ENCODE measurements at regions not wholly inside any gene's neighbourhood (a gene's known extent, or its start where the extent isn't known, plus 50 kb on each side); places are given as distances from the start of the nearest gene placed in this dataset.

GRCh38 chr4:124938836-124939235 is 226.3 kb upstream of the ANKRD50 start:
- intact Hi-C loops (cut with DNase I) = loop anchor here in 1 of 2 donors (10.0 kb wide), 1 partner anchor 224 kb away; the partner anchor contains the start of gene ANKRD50
- no peak for DNase-seq
- 96 to 98% (median 97%) methylated on average over 1 of the region's 1 CpG for WGBS, 3 donors
- peaks cover 46% of the 10 kb centered on the region for H3K4me1 ChIP-seq
- ATAC-seq = no peak
- no peak overlapping the region for H3K27ac ChIP-seq
- TF ChIP-seq, protein P1, sequence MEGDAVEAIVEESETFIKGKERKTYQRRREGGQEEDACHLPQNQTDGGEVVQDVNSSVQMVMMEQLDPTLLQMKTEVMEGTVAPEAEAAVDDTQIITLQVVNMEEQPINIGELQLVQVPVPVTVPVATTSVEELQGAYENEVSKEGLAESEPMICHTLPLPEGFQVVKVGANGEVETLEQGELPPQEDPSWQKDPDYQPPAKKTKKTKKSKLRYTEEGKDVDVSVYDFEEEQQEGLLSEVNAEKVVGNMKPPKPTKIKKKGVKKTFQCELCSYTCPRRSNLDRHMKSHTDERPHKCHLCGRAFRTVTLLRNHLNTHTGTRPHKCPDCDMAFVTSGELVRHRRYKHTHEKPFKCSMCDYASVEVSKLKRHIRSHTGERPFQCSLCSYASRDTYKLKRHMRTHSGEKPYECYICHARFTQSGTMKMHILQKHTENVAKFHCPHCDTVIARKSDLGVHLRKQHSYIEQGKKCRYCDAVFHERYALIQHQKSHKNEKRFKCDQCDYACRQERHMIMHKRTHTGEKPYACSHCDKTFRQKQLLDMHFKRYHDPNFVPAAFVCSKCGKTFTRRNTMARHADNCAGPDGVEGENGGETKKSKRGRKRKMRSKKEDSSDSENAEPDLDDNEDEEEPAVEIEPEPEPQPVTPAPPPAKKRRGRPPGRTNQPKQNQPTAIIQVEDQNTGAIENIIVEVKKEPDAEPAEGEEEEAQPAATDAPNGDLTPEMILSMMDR (IDR thresholded peaks at IDR 0.05) = no peak
- no peaks in the 10 kb centered on the region for H3K27me3 ChIP-seq (ENCODE audit: insufficient read depth in 3 of 3, low read length in 2 of 3)
- no peaks in the 10 kb centered on the region for H3K36me3 ChIP-seq (ENCODE audit: insufficient read depth in 1 of 2, low read depth in 1 of 2)
- no peaks in the 10 kb centered on the region for H3K9me3 ChIP-seq
- no peak overlapping the region for H3K4me3 ChIP-seq

DNA sequence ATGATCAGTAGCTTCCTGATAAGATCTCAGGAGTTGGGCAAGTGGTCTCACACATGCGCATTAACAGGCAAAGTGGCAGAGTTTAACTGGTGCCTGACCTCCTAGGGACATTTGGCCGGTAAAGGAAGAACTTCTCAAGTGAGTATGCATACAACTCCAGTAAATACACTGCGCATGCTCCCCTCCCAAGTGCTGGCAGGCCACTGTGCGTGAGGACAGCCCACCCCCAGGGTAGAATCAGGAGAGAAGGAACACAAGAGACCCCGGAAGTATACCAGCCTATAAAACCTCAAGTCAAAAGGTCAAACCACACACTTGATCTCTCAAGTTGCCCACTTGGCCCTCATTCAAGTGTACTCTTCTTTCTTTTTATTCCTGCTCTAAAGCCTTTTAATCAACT is 225.5 kb upstream of the ANKRD50 start:
- no peaks in the 10 kb centered on the region for H3K9me3 ChIP-seq
- no peak for DNase-seq
- TF ChIP-seq, protein P1 (IDR thresholded peaks at IDR 0.05) = no peak
- intact Hi-C loops (cut with DNase I) = loop anchor here in 1 of 2 donors (10.0 kb wide), 1 partner anchor 223 kb away; the partner anchor contains the start of gene ANKRD50
- H3K4me3 ChIP-seq = no peak overlapping the region
- H3K27ac ChIP-seq = no peak overlapping the region
- no peak for ATAC-seq
- no peaks in the 10 kb centered on the region for H3K36me3 ChIP-seq (ENCODE audit: insufficient read depth in 1 of 2, low read depth in 1 of 2)
- no peaks in the 10 kb centered on the region for H3K27me3 ChIP-seq (ENCODE audit: insufficient read depth in 3 of 3, low read length in 2 of 3)
- 63 to 76% (median 75%) methylated on average over 5 of the region's 5 CpGs for whole genome bisulfite sequencing, 3 donors
- peaks cover 46% of the 10 kb centered on the region for H3K4me1 ChIP-seq

GRCh38 chr4:124936427-124936826 is 223.9 kb upstream of the ANKRD50 start:
- ATAC-seq (peak; percentile 94 to 98 (median 97)), DNase-seq (peak; percentile 19 to 66)
- no peaks in the 10 kb centered on the region for H3K9me3 ChIP-seq
- H3K27me3 ChIP-seq (ENCODE audit: insufficient read depth in 3 of 3, low read length in 2 of 3) = no peaks in the 10 kb centered on the region
- intact Hi-C loops (cut with DNase I) = loop anchor here in 1 of 2 donors (1.0 to 10.0 kb wide), 2 partner anchors 32 to 222 kb away; partner anchors contain the start of gene ANKRD50
- TF ChIP-seq, protein P1 (IDR thresholded peaks at IDR 0.05) = no peak
- H3K36me3 ChIP-seq (ENCODE audit: insufficient read depth in 1 of 2, low read depth in 1 of 2) = no peaks in the 10 kb centered on the region
- peaks cover 50% of the 10 kb centered on the region for H3K4me1 ChIP-seq
- peak overlapping the region; percentile 74 for H3K27ac ChIP-seq
- WGBS, 3 donors = 2 to 10% (median 7%) methylated on average over 4 of the region's 4 CpGs
- no peak overlapping the region for H3K4me3 ChIP-seq

DNA sequence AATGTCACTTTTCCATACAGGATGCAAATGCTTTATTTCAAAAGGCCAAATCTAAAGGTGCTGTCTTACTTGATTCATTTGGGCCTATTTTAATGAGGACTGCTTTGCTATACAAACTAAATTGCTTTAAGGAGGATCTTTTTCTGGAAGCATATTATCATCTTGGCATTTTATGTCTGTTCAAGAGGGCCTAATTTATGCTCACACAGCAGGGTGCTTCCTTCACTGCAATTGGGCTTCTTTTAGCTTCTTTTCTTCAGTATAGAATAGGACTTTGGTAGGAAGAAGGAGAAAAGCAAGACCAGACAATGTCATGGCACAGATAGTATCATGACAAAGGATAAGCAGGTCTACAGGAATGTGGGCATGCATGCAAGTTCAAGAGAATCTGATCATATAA is 222.4 kb upstream of the ANKRD50 start:
- intact Hi-C loops (cut with DNase I) = loop anchor here in 1 of 2 donors (10.0 kb wide), 1 partner anchor 220 kb away; the partner anchor contains the start of gene ANKRD50
- no peaks in the 10 kb centered on the region for H3K27me3 ChIP-seq (ENCODE audit: insufficient read depth in 3 of 3, low read length in 2 of 3)
- peaks cover 42% of the 10 kb centered on the region for H3K4me1 ChIP-seq
- no peaks in the 10 kb centered on the region for H3K9me3 ChIP-seq
- no peak for DNase-seq
- no peak overlapping the region for H3K27ac ChIP-seq
- H3K4me3 ChIP-seq = no peak overlapping the region
- TF ChIP-seq, protein P1 (IDR thresholded peaks at IDR 0.05) = no peak
- H3K36me3 ChIP-seq (ENCODE audit: insufficient read depth in 1 of 2, low read depth in 1 of 2) = no peaks in the 10 kb centered on the region
- ATAC-seq = no peak

GRCh38 chr4:124933521-124933920 is 221.0 kb upstream of the ANKRD50 start:
- ATAC-seq (no peak), DNase-seq (no peak)
- Histone ChIP-seq H3K4me1 (peaks cover 36% of the 10 kb centered on the region), H3K36me3 (ENCODE audit: insufficient read depth in 1 of 2, low read depth in 1 of 2) (no peaks in the 10 kb centered on the region), H3K27ac (no peak overlapping the region), H3K9me3 (no peaks in the 10 kb centered on the region), H3K4me3 (no peak overlapping the region), H3K27me3 (ENCODE audit: insufficient read depth in 3 of 3, low read length in 2 of 3) (no peaks in the 10 kb centered on the region)
- TF ChIP-seq, protein P1 (IDR thresholded peaks at IDR 0.05) = no peak
- intact Hi-C loops (cut with DNase I) = loop anchor here in 1 of 2 donors (10.0 kb wide), 1 partner anchor 219 kb away; the partner anchor contains the start of gene ANKRD50
- 89 to 99% (median 94%) methylated on average over 2 of the region's 2 CpGs for WGBS, 3 donors

Data from psoas muscle (tissue), 7 donors.